WI38 (cell line): ENCODE measurements at regions not wholly inside any gene's neighbourhood (a gene's known extent, or its start where the extent isn't known, plus 50 kb on each side); places are given as distances from the start of the nearest gene placed in this dataset.
"Not testable (repeated sequence)": the region's sequence is repeated elsewhere in the genome, so short reads cannot be mapped to it uniquely, and the experiment has no call there.

Source experiments
- H3K4me3 ChIP-seq: 2 replicates; pipeline ENCODE4 v1.5.1; 2011; ENCODE audit warnings: low read depth, mild to moderate bottlenecking, control low read depth, low read length
- CTCF ChIP-seq: IDR thresholded peaks from 2 replicates; pipeline ENCODE4 v1.5.1; 2012; ENCODE audit warnings: low read depth, mild to moderate bottlenecking, control low read depth, low read length

GRCh38 chr4:30868111-30868895 is 148.1 kb downstream of the PCDH7 start:
- TF ChIP-seq CTCF, result no peak
- H3K4me3 ChIP-seq, result no peak overlapping the region

- H3K4me3 ChIP-seq, result not testable (repeated sequence)
These were observed 149.2 kb downstream of the PCDH7 start for GRCh38 chr4:30869387-30869786.

- no peak for TF ChIP-seq CTCF
- H3K4me3 ChIP-seq, result no peak overlapping the region
These were observed 150.3 kb downstream of the PCDH7 start for GRCh38 chr4:30870513-30870912.

- no peak for TF ChIP-seq CTCF
- H3K4me3 ChIP-seq, result no peak overlapping the region
These were observed 155.6 kb downstream of the PCDH7 start for GRCh38 chr4:30875658-30876269.

- no peak overlapping the region for H3K4me3 ChIP-seq
- TF ChIP-seq CTCF, result no peak
These were observed 159.9 kb downstream of the PCDH7 start for GRCh38 chr4:30879855-30880598.

- no peak for TF ChIP-seq CTCF
- no peak overlapping the region for H3K4me3 ChIP-seq
These were observed 161.8 kb downstream of the PCDH7 start for GRCh38 chr4:30881985-30882384.

GRCh38 chr4:30882443-30882842 is 162.3 kb downstream of the PCDH7 start:
- H3K4me3 ChIP-seq, result no peak overlapping the region
- TF ChIP-seq CTCF, result no peak
